CD4-positive, alpha-beta T cell (primary cell): ENCODE measurements at regions not wholly inside any gene's neighbourhood (a gene's known extent, or its start where the extent isn't known, plus 50 kb on each side); places are given as distances from the start of the nearest gene placed in this dataset.

Experiments
- ATAC-seq: fragments of 200-7000 bp; cut with Tn5 transposase; one replicate; pipeline ENCODE4 v1.10.0; 2022; ENCODE audit warnings: mild to moderate bottlenecking; ENCODE audit not compliant: poor library complexity
- CTCF ChIA-PET: fragments of 350-600 bp; sonication (Branson Sonifier 250); formaldehyde crosslinking; loops from one replicate; lab custom pipeline; 2021; ENCODE audit warnings: antibody characterized with exemption, inconsistent platforms; lab: Charles Lee
- POLR2A ChIA-PET: fragments of 350-600 bp; sonication (Branson Sonifier 250); formaldehyde crosslinking; loops from one replicate; lab custom pipeline; 2021; ENCODE audit warnings: antibody characterized with exemption, inconsistent platforms; lab: Charles Lee
- DNase-seq, 14 experiments: peaks; one replicate each; pipeline ENCODE4 v3.0.0-alpha.2; 2013 to 2020; ENCODE audit warnings: mixed read lengths in 2 of 14
- H3K27ac ChIP-seq, 2 donors: one replicate each; pipeline versions ENCODE4 v1.5.1 to v1.7.0; 2013; ENCODE audit warnings: low read length in 2 of 2, low read depth in 1 of 2, mild to moderate bottlenecking in 1 of 2
- H3K27me3 ChIP-seq, 2 experiments: 1 replicate in 1 of 2; 2 replicates in 1 of 2; pipeline versions ENCODE4 v1.6.1 to v1.7.0; 2013; ENCODE audit warnings: low read length in 2 of 2, control low read depth in 1 of 2, mild to moderate bottlenecking in 1 of 2, moderate library complexity in 1 of 2; ENCODE audit not compliant: insufficient read depth in 2 of 2, control insufficient read depth in 1 of 2
- H3K36me3 ChIP-seq: one replicate; pipeline ENCODE4 v1.6.1; 2013; ENCODE audit warnings: low read length, control low read depth; ENCODE audit not compliant: insufficient read depth
- H3K4me1 ChIP-seq: one replicate; pipeline ENCODE4 v1.6.1; 2013; ENCODE audit warnings: low read length, control low read depth; ENCODE audit not compliant: insufficient read depth
- H3K4me3 ChIP-seq: one replicate; pipeline ENCODE4 v1.5.1; 2013; ENCODE audit warnings: mild to moderate bottlenecking, low read length, moderate library complexity
- H3K9me3 ChIP-seq, 2 experiments: 1 replicate in 1 of 2; 2 replicates in 1 of 2; pipeline versions ENCODE4 v1.6.1 to v1.7.0; 2013; ENCODE audit warnings: low read length in 2 of 2, mild to moderate bottlenecking in 2 of 2, control low read depth in 1 of 2, moderate library complexity in 1 of 2; ENCODE audit not compliant: control insufficient read depth in 1 of 2, insufficient read depth in 1 of 2
- H3K27ac Mint-ChIP-seq: one replicate; pipeline ENCODE4 v1.8.0; 2020; ENCODE audit warnings: mixed read lengths
- H3K27me3 Mint-ChIP-seq: one replicate; pipeline ENCODE4 v1.8.0; 2021; ENCODE audit warnings: mixed read lengths
- H3K36me3 Mint-ChIP-seq: one replicate; pipeline ENCODE4 v1.8.0; 2021; ENCODE audit warnings: low read depth, mixed read lengths
- H3K4me1 Mint-ChIP-seq: one replicate; pipeline ENCODE4 v1.8.0; 2021; ENCODE audit warnings: low read depth, mixed read lengths
- H3K4me3 Mint-ChIP-seq: one replicate; pipeline ENCODE4 v1.8.0; 2020; ENCODE audit warnings: mild to moderate bottlenecking, mixed read lengths
- H3K9me3 Mint-ChIP-seq: one replicate; pipeline ENCODE4 v1.8.0; 2020; ENCODE audit warnings: mixed read lengths
- CTCF ChIP-seq: fragments of 200-600 bp; IDR thresholded peaks from one replicate; pipeline ENCODE4 v1.8.0; 2022; ENCODE audit warnings: antibody characterized with exemption, mild to moderate bottlenecking
- intact Hi-C, 2 experiments: fragments of 100-400 bp; cut with DNase I in 1 of 2; cut with micrococcal nuclease in 1 of 2; formaldehyde crosslinking; loops; one replicate each; pipeline versions ENCODE4 v1.15.1 to v1.9.0; 2023 to 2025; cut with DNase I, micrococcal nuclease

DNA sequence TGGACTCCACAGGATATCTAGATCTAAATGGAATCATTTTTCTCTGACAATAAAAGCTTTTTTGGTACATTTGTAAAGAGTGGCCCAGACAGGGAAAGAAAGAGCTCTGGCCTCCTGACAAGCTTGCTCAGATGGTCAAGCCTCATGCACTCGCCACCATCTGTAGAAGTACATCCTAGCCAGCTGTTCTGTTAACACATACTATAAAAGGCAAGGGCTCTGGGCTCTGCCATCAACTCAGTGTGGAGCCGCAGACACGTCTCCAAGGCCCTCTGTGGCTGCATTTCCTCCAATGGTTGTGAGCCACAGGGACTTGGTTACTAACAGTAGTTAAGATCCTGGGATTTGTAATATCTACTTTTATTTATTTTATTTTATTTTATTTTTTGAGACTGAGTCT, 70.8 kb upstream of the KDM7A start:
- ATAC-seq, result no peak
- no peak overlapping the region for H3K27ac ChIP-seq

DNA sequence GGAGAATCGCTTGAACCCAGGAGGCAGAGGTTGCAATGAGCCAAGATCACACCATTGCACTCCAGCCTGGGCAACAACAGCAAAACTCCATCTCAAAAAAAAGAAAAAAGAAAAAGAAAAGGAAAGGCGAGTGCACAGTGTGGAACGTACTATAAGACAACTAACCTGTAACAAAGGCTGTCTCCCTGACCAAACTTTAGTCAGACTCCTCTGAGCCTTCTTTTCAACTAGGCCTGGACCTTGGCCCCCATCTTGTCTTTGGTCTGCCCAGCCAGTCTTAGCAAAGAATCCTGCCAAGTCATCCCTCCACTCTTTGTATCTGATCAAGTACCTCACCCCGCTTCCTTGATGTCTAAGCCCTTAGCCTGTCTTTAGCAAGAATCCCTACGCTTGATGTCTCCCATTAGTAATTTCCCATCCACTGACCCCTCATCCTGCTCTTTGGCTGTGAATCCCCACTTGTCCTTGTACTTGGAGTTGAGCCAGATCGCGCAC, 68.9 kb upstream of the KDM7A start:
- ATAC-seq (no peak), DNase-seq (no peak)
- TF ChIP-seq CTCF, result no peak
- no peaks in the 10 kb centered on the region for H3K9me3 ChIP-seq
- no peaks in the 10 kb centered on the region for H3K27me3 Mint-ChIP-seq
- H3K27me3 ChIP-seq, result no peaks in the 10 kb centered on the region
- POLR2A ChIA-PET, result interaction anchor here (3.9 kb wide), 1 partner anchor 15 kb away, joined by 15 read pairs; no protein-coding TSS in a partner anchor
- peaks cover 10% of the 10 kb centered on the region for H3K4me1 ChIP-seq
- intact Hi-C loops, result no loop called here
- H3K4me3 Mint-ChIP-seq, result no peak overlapping the region
- H3K36me3 ChIP-seq, result no peaks in the 10 kb centered on the region
- H3K27ac ChIP-seq, result no peak overlapping the region
- H3K4me3 ChIP-seq, result no peak overlapping the region
- no peak overlapping the region for H3K27ac Mint-ChIP-seq
- no peaks in the 10 kb centered on the region for H3K9me3 Mint-ChIP-seq
- CTCF ChIA-PET, result no interaction called here
- no peaks in the 10 kb centered on the region for H3K36me3 Mint-ChIP-seq
- H3K4me1 Mint-ChIP-seq, result peaks cover 8% of the 10 kb centered on the region

More for the DNA sequence above, 70.8 kb upstream of the KDM7A start:
- POLR2A ChIA-PET, result no interaction called here
- Mint-ChIP-seq H3K9me3 (no peaks in the 10 kb centered on the region), H3K36me3 (no peaks in the 10 kb centered on the region), H3K4me1 (peaks cover under 1% of the 10 kb centered on the region), H3K27me3 (no peaks in the 10 kb centered on the region), H3K4me3 (no peak overlapping the region), H3K27ac (no peak overlapping the region)
- Histone ChIP-seq H3K9me3 (no peaks in the 10 kb centered on the region), H3K4me1 (peaks cover 10% of the 10 kb centered on the region), H3K27me3 (no peaks in the 10 kb centered on the region), H3K4me3 (no peak overlapping the region), H3K36me3 (no peaks in the 10 kb centered on the region)
- intact Hi-C loops, result no loop called here
- CTCF ChIA-PET, result interaction anchor here (0.7 kb wide), 1 partner anchor 41 kb away, joined by 3 read pairs; no protein-coding TSS in a partner anchor
- no peak for TF ChIP-seq CTCF
- no peak for DNase-seq

DNA sequence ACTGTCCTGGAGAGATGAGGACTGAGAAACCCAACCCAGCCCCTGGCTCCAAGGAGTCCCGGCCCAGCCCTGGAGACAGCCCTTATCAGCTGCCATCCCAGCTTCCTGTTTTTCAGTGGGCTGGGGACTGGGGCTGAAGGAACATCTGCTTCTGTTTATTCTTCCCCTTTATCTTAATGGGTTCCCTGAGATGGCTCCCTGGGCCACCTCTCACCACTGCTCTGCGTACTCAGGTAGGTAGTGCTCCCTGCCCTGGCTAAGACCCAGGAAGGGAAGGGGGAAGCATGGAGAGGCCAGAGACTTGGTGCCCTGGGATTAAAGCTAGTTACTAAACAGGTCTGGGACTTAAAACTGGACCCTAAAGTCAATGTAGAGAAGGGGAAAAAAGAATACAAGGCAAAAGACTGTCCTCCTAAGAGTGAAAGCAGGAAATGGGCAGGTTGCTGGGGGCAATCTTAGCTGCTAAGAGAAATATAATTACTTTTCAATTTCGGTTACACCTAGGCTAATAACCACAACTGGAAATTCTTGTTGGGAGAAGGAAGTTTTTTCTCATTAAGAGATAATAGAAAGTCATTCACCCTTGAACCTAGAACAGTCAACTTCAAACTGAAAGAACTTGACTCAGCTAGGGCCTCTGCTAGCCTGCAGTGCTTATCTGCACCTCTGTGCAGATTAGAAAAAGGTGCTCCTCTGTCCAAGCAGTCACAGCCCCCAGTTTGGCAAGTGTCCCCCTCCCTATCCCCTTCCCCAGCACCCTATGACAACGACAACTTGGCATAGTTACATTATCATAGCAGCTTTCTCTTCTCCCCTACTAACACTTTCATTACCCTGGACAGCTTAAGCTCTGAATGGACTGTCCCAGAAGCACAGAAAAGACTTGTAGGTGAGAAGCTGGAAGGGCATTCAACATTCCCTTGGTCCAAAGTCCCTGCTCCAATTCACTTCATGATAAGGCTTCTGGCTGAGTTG, 65.6 kb upstream of the KDM7A start:
- H3K4me1 Mint-ChIP-seq, result peaks cover 8% of the 10 kb centered on the region
- no peaks in the 10 kb centered on the region for H3K9me3 Mint-ChIP-seq
- H3K27me3 Mint-ChIP-seq, result no peaks in the 10 kb centered on the region
- ChIA-PET POLR2A (interaction anchor here (1.1 to 4.1 kb wide), 4 partner anchors 11 to 65 kb away, joined by 3 to 15 read pairs (median 8); partner anchors contain the start of gene KDM7A), CTCF (no interaction called here)
- Histone ChIP-seq H3K36me3 (no peaks in the 10 kb centered on the region), H3K27ac (no peak overlapping the region), H3K4me3 (no peak overlapping the region), H3K9me3 (no peaks in the 10 kb centered on the region), H3K27me3 (no peaks in the 10 kb centered on the region), H3K4me1 (peaks cover 10% of the 10 kb centered on the region)
- no peak for TF ChIP-seq CTCF
- no peak overlapping the region for H3K27ac Mint-ChIP-seq
- peak in 2 of 14 experiments; percentile 31 to 35 for DNase-seq
- no peak for ATAC-seq
- no peaks in the 10 kb centered on the region for H3K36me3 Mint-ChIP-seq
- H3K4me3 Mint-ChIP-seq, result no peak overlapping the region
- intact Hi-C loops, result no loop called here
